Stomach smooth muscle (tissue), 2 donors: ENCODE measurements at regions not wholly inside any gene's neighbourhood (a gene's known extent, or its start where the extent isn't known, plus 50 kb on each side); places are given as distances from the start of the nearest gene placed in this dataset.

Experiments used
- H3K27ac ChIP-seq: one replicate; pipeline ENCODE4 v1.7.0; 2013; ENCODE audit warnings: mild to moderate bottlenecking, low read length, inconsistent platforms
- H3K27me3 ChIP-seq, 2 donors: one replicate each; pipeline ENCODE4 v1.7.0; 2013; ENCODE audit warnings: low read length in 2 of 2; ENCODE audit not compliant: insufficient read depth in 2 of 2, control insufficient read depth in 1 of 2
- H3K36me3 ChIP-seq, 2 donors: one replicate each; pipeline ENCODE4 v1.7.0; 2013; ENCODE audit warnings: low read length in 2 of 2; ENCODE audit not compliant: control insufficient read depth in 2 of 2, insufficient read depth in 2 of 2
- H3K4me1 ChIP-seq: one replicate; pipeline ENCODE4 v1.7.0; 2013; ENCODE audit warnings: low read length; ENCODE audit not compliant: control insufficient read depth, insufficient read depth
- H3K4me3 ChIP-seq, 2 donors: one replicate each; pipeline ENCODE4 v1.7.0; 2013; ENCODE audit warnings: low read length in 2 of 2
- H3K9ac ChIP-seq, 2 donors: one replicate each; pipeline ENCODE4 v1.7.0; 2013; ENCODE audit warnings: low read length in 2 of 2, mild to moderate bottlenecking in 1 of 2
- H3K9me3 ChIP-seq, 2 donors: one replicate each; pipeline ENCODE4 v1.7.0; 2013; ENCODE audit warnings: low read length in 2 of 2; ENCODE audit not compliant: control insufficient read depth in 2 of 2
- donor health status: healthy.
- donor health status: Pancreatic carcinoma.

- Histone ChIP-seq H3K9ac (no peak overlapping the region), H3K9me3 (no peaks in the 10 kb centered on the region), H3K4me3 (no peak overlapping the region), H3K27ac (no peak overlapping the region), H3K27me3 (no peaks in the 10 kb centered on the region), H3K4me1 (peaks cover 12% of the 10 kb centered on the region), H3K36me3 (no peaks in the 10 kb centered on the region)
Observed at GRCh38 chr10:78457804-78458482, 424.3 kb downstream of the RPS24 start.

GRCh38 chr10:78458983-78459638 lies 425.4 kb downstream of the RPS24 start:
- Histone ChIP-seq H3K36me3 (no peaks in the 10 kb centered on the region), H3K4me3 (no peak overlapping the region), H3K27ac (no peak overlapping the region), H3K27me3 (no peaks in the 10 kb centered on the region), H3K9me3 (no peaks in the 10 kb centered on the region), H3K9ac (no peak overlapping the region), H3K4me1 (peaks cover 12% of the 10 kb centered on the region)

- H3K27me3 ChIP-seq: no peaks in the 10 kb centered on the region
- no peak overlapping the region for H3K9ac ChIP-seq
- H3K36me3 ChIP-seq: no peaks in the 10 kb centered on the region
- H3K27ac ChIP-seq: no peak overlapping the region
- H3K4me3 ChIP-seq: no peak overlapping the region
- H3K9me3 ChIP-seq: no peaks in the 10 kb centered on the region
- H3K4me1 ChIP-seq: peaks cover 12% of the 10 kb centered on the region
Observed at GRCh38 chr10:78459639-78460037, 426.0 kb downstream of the RPS24 start.

GRCh38 chr10:78460204-78460603 lies 426.5 kb downstream of the RPS24 start:
- no peak overlapping the region for H3K9ac ChIP-seq
- H3K9me3 ChIP-seq: no peaks in the 10 kb centered on the region
- peaks cover 8% of the 10 kb centered on the region for H3K4me1 ChIP-seq
- no peaks in the 10 kb centered on the region for H3K27me3 ChIP-seq
- H3K4me3 ChIP-seq: no peak overlapping the region
- no peak overlapping the region for H3K27ac ChIP-seq
- H3K36me3 ChIP-seq: no peaks in the 10 kb centered on the region

GRCh38 chr10:78461333-78461732 lies 427.7 kb downstream of the RPS24 start:
- H3K27me3 ChIP-seq: no peaks in the 10 kb centered on the region

GRCh38 chr10:78462176-78462575 lies 428.5 kb downstream of the RPS24 start:
- Histone ChIP-seq H3K36me3 (no peaks in the 10 kb centered on the region), H3K9ac (no peak overlapping the region), H3K27me3 (no peaks in the 10 kb centered on the region), H3K4me1 (no peaks in the 10 kb centered on the region), H3K9me3 (no peaks in the 10 kb centered on the region), H3K27ac (no peak overlapping the region), H3K4me3 (no peak overlapping the region)

More at GRCh38 chr10:78461333-78461732, 427.7 kb downstream of the RPS24 start:
- no peaks in the 10 kb centered on the region for H3K9me3 ChIP-seq
- no peak overlapping the region for H3K4me3 ChIP-seq
- no peaks in the 10 kb centered on the region for H3K4me1 ChIP-seq
- H3K27ac ChIP-seq: no peak overlapping the region
- no peaks in the 10 kb centered on the region for H3K36me3 ChIP-seq
- no peak overlapping the region for H3K9ac ChIP-seq

- no peaks in the 10 kb centered on the region for H3K36me3 ChIP-seq
- H3K9ac ChIP-seq: no peak overlapping the region
- no peaks in the 10 kb centered on the region for H3K9me3 ChIP-seq
- H3K27me3 ChIP-seq: no peaks in the 10 kb centered on the region
- no peak overlapping the region for H3K27ac ChIP-seq
- no peaks in the 10 kb centered on the region for H3K4me1 ChIP-seq
- no peak overlapping the region for H3K4me3 ChIP-seq
Observed at GRCh38 chr10:78462726-78463228, 429.1 kb downstream of the RPS24 start.

GRCh38 chr10:78464118-78464855 lies 430.6 kb downstream of the RPS24 start:
- Histone ChIP-seq H3K27ac (no peak overlapping the region), H3K9ac (no peak overlapping the region), H3K4me1 (no peaks in the 10 kb centered on the region), H3K27me3 (no peaks in the 10 kb centered on the region), H3K4me3 (no peak overlapping the region), H3K9me3 (no peaks in the 10 kb centered on the region), H3K36me3 (no peaks in the 10 kb centered on the region)

- no peak overlapping the region for H3K4me3 ChIP-seq
- H3K9ac ChIP-seq: no peak overlapping the region
- H3K27me3 ChIP-seq: no peaks in the 10 kb centered on the region
- H3K9me3 ChIP-seq: no peaks in the 10 kb centered on the region
- no peaks in the 10 kb centered on the region for H3K36me3 ChIP-seq
- H3K27ac ChIP-seq: no peak overlapping the region
- peaks cover 1% of the 10 kb centered on the region for H3K4me1 ChIP-seq
Observed at GRCh38 chr10:78464856-78465267, 431.2 kb downstream of the RPS24 start.

- Histone ChIP-seq H3K9ac (no peak overlapping the region), H3K27me3 (no peaks in the 10 kb centered on the region), H3K9me3 (no peaks in the 10 kb centered on the region), H3K4me1 (peaks cover 7% of the 10 kb centered on the region), H3K36me3 (no peaks in the 10 kb centered on the region), H3K4me3 (no peak overlapping the region), H3K27ac (no peak overlapping the region)
Observed at GRCh38 chr10:78465431-78465830, 431.8 kb downstream of the RPS24 start.
